Activated T-helper 17 cell treated with anti-CD3 and anti-CD28 coated beads, Interleukin-2, amount 50 U/mL, for 72 hours (primary cell): ENCODE measurements at regions not wholly inside any gene's neighbourhood (a gene's known extent, or its start where the extent isn't known, plus 50 kb on each side); places are given as distances from the start of the nearest gene placed in this dataset.

Experiments
- ATAC-seq: fragments of 150-1000 bp; cut with Tn5 transposase; replicated peaks from 2 replicates; pipeline ENCODE4 v1.10.0; 2021; ENCODE audit warnings: mild to moderate bottlenecking, moderate library complexity
- H3K27ac Mint-ChIP-seq: one replicate; pipeline ENCODE4 v1.8.0; 2022; ENCODE audit warnings: mixed read lengths
- H3K27me3 Mint-ChIP-seq: one replicate; pipeline ENCODE4 v1.8.0; 2022; ENCODE audit warnings: mixed read lengths
- H3K36me3 Mint-ChIP-seq: one replicate; pipeline ENCODE4 v1.8.0; 2022; ENCODE audit warnings: low read depth, mild to moderate bottlenecking, mixed read lengths
- H3K4me1 Mint-ChIP-seq: one replicate; pipeline ENCODE4 v1.8.0; 2022; ENCODE audit warnings: mixed read lengths
- H3K4me3 Mint-ChIP-seq: one replicate; pipeline ENCODE4 v1.8.0; 2022; ENCODE audit warnings: mild to moderate bottlenecking, mixed read lengths
- H3K9me3 Mint-ChIP-seq: one replicate; pipeline ENCODE4 v1.8.0; 2022; ENCODE audit warnings: mixed read lengths

DNA sequence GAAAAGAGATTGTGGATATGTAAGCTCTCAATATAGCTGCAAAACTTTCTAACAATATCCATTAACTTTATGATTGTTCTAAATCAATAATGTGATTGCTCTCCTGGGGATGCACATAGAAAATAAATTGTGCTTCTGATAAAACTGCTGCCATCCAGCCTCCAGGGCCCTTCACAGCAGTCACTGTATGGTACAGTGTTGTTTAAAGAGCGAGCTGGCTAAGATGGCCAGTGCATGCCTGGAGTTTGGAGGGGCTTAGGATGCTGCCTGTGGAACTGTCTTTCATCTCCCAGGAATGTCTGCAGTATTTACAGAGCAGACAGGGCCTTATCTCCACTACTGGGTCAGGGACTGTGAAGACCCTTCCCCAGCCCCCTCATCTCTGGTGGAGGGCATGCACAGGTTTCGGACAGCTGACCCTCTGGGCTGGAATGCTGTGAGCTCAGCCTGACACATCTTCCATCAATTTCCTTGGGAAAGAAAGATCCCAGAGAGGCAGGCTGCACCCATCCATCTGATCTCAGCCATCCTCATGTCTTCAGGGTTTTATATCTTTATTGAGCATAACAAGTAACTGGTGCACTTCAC, 137.0 kb downstream of the PLPP3 start:
- Mint-ChIP-seq H3K27ac (no peak overlapping the region), H3K36me3 (no peaks in the 10 kb centered on the region), H3K9me3 (no peaks in the 10 kb centered on the region), H3K27me3 (no peaks in the 10 kb centered on the region), H3K4me1 (no peaks in the 10 kb centered on the region), H3K4me3 (no peak overlapping the region)
- ATAC-seq: no peak

GRCh38 chr1:56441601-56442000, 137.8 kb downstream of the PLPP3 start:
- Mint-ChIP-seq H3K4me3 (no peak overlapping the region), H3K27me3 (no peaks in the 10 kb centered on the region), H3K36me3 (no peaks in the 10 kb centered on the region), H3K9me3 (no peaks in the 10 kb centered on the region), H3K27ac (no peak overlapping the region), H3K4me1 (no peaks in the 10 kb centered on the region)
- ATAC-seq: no peak

- Mint-ChIP-seq H3K4me1 (no peaks in the 10 kb centered on the region), H3K9me3 (no peaks in the 10 kb centered on the region), H3K36me3 (no peaks in the 10 kb centered on the region), H3K27me3 (no peaks in the 10 kb centered on the region), H3K4me3 (no peak overlapping the region), H3K27ac (no peak overlapping the region)
- ATAC-seq: no peak
Measured at GRCh38 chr1:56439610-56440264, 139.6 kb downstream of the PLPP3 start.

- Mint-ChIP-seq H3K27ac (no peak overlapping the region), H3K27me3 (peaks cover 5% of the 10 kb centered on the region), H3K9me3 (no peaks in the 10 kb centered on the region), H3K4me1 (no peaks in the 10 kb centered on the region), H3K4me3 (no peak overlapping the region), H3K36me3 (no peaks in the 10 kb centered on the region)
- no peak for ATAC-seq
Measured at GRCh38 chr1:56438901-56439551, 140.3 kb downstream of the PLPP3 start.

GRCh38 chr1:56437959-56438358, 141.4 kb downstream of the PLPP3 start:
- H3K4me1 Mint-ChIP-seq: no peaks in the 10 kb centered on the region
- no peak for ATAC-seq
- no peak overlapping the region for H3K4me3 Mint-ChIP-seq
- peaks cover 10% of the 10 kb centered on the region for H3K27me3 Mint-ChIP-seq
- no peak overlapping the region for H3K27ac Mint-ChIP-seq
- no peaks in the 10 kb centered on the region for H3K36me3 Mint-ChIP-seq
- H3K9me3 Mint-ChIP-seq: no peaks in the 10 kb centered on the region

DNA sequence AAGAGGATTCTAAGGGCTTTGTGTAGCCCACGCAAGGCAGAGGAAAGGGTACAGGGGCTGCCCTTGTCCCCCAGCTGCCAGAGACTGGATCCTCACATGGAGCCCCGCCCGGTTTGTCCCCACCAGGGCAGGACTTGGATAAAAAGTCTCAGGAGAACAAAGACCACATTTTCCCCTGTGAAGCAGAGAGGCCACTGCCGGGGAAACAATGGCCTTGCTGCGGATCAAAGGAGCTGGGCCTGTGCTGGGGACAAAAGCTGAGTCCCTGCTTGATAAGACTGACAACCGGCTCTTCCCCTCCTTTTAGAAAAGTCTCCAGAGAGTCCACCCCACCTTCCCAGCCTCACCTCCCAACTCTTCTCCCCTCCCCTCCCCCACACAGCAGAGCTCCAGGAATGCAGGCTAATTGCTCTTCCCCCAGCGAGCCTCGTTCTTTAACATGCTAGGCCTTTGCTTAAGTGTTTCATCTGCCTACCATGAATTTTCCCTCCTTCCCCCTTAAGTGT, 142.4 kb downstream of the PLPP3 start:
- no peaks in the 10 kb centered on the region for H3K4me1 Mint-ChIP-seq
- no peaks in the 10 kb centered on the region for H3K36me3 Mint-ChIP-seq
- no peak overlapping the region for H3K27ac Mint-ChIP-seq
- no peak for ATAC-seq
- H3K9me3 Mint-ChIP-seq: no peaks in the 10 kb centered on the region
- H3K4me3 Mint-ChIP-seq: no peak overlapping the region
- peaks cover 12% of the 10 kb centered on the region for H3K27me3 Mint-ChIP-seq

DNA sequence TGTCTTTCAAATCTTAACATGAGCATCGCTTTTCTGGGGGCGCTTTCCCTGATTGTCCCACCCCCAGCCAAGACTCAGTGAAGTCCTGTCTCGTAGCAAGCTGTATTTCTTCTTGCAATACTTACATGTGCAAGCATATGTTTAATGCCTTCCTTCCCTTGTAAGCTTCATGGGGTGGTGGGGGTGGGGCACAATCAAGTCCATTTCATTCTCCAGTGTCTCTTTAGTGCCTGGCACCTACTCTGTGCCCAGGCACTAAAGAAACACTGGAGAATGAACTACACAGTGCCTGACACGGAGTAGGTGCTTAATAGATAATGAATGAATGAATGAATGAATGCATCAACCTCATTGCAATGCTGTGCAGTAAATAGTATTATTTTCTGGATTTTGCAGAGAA, 143.1 kb downstream of the PLPP3 start:
- Mint-ChIP-seq H3K4me1 (no peaks in the 10 kb centered on the region), H3K27ac (no peak overlapping the region), H3K27me3 (peaks cover 12% of the 10 kb centered on the region), H3K9me3 (no peaks in the 10 kb centered on the region), H3K4me3 (no peak overlapping the region), H3K36me3 (no peaks in the 10 kb centered on the region)
- no peak for ATAC-seq

GRCh38 chr1:56435434-56436262, 143.7 kb downstream of the PLPP3 start:
- ATAC-seq: no peak
- H3K9me3 Mint-ChIP-seq: no peaks in the 10 kb centered on the region
- H3K36me3 Mint-ChIP-seq: no peaks in the 10 kb centered on the region
- peaks cover 12% of the 10 kb centered on the region for H3K27me3 Mint-ChIP-seq
- H3K4me1 Mint-ChIP-seq: no peaks in the 10 kb centered on the region
- no peak overlapping the region for H3K27ac Mint-ChIP-seq
- no peak overlapping the region for H3K4me3 Mint-ChIP-seq

DNA sequence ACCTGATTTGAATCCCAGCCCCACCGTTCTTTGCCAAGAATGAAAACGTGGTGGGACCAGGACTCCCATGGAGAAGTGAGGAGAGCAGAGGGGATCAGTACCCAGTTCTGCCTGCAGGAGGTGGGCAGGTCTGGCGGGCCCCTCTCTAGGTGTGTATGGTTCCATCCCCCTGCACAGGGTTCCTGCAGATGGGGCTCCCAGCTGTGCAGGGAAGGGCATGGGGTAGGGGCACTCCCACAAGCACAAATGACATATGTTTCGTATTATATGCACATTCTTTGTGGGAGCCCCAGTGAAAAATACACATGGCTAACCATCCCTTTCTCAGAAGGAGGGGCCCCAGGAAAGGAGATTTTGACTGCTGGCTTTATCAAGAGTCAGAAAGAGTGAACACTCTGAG, 144.6 kb downstream of the PLPP3 start:
- ATAC-seq: no peak
- H3K4me1 Mint-ChIP-seq: no peaks in the 10 kb centered on the region
- H3K36me3 Mint-ChIP-seq: no peaks in the 10 kb centered on the region
- H3K27me3 Mint-ChIP-seq: peaks cover 12% of the 10 kb centered on the region
- H3K4me3 Mint-ChIP-seq: no peak overlapping the region
- H3K27ac Mint-ChIP-seq: no peak overlapping the region
- H3K9me3 Mint-ChIP-seq: no peaks in the 10 kb centered on the region

DNA sequence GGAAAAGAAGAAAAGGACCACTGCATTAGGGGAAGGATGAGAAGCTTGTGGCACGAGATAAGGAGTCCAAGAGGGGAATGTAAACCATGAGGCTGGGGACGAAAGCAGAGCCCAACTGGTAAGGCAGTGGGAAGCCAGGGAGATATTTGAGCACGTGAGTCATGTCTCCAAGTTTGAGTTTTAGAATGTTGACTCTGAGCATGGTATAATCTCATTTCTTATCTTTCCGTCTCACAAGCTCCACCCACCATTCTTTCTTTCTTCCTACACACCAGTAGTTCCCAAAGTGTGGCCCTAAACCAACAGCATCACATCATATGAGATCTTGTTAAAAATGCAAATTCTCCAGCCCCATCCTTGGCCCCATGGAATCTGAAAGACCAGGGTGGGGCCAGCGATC, 145.3 kb downstream of the PLPP3 start:
- Mint-ChIP-seq H3K36me3 (no peaks in the 10 kb centered on the region), H3K9me3 (no peaks in the 10 kb centered on the region), H3K4me1 (no peaks in the 10 kb centered on the region), H3K27ac (no peak overlapping the region), H3K27me3 (peaks cover 12% of the 10 kb centered on the region), H3K4me3 (no peak overlapping the region)
- ATAC-seq: no peak

- Mint-ChIP-seq H3K9me3 (no peaks in the 10 kb centered on the region), H3K27ac (no peak overlapping the region), H3K4me1 (no peaks in the 10 kb centered on the region), H3K36me3 (no peaks in the 10 kb centered on the region), H3K27me3 (peaks cover 12% of the 10 kb centered on the region), H3K4me3 (no peak overlapping the region)
- no peak for ATAC-seq
Measured at GRCh38 chr1:56433056-56433577, 146.2 kb downstream of the PLPP3 start.

GRCh38 chr1:56432166-56432971, 147.0 kb downstream of the PLPP3 start:
- Mint-ChIP-seq H3K9me3 (no peaks in the 10 kb centered on the region), H3K27me3 (peaks cover 12% of the 10 kb centered on the region), H3K27ac (no peak overlapping the region), H3K4me3 (no peak overlapping the region), H3K4me1 (no peaks in the 10 kb centered on the region), H3K36me3 (no peaks in the 10 kb centered on the region)
- no peak for ATAC-seq

DNA sequence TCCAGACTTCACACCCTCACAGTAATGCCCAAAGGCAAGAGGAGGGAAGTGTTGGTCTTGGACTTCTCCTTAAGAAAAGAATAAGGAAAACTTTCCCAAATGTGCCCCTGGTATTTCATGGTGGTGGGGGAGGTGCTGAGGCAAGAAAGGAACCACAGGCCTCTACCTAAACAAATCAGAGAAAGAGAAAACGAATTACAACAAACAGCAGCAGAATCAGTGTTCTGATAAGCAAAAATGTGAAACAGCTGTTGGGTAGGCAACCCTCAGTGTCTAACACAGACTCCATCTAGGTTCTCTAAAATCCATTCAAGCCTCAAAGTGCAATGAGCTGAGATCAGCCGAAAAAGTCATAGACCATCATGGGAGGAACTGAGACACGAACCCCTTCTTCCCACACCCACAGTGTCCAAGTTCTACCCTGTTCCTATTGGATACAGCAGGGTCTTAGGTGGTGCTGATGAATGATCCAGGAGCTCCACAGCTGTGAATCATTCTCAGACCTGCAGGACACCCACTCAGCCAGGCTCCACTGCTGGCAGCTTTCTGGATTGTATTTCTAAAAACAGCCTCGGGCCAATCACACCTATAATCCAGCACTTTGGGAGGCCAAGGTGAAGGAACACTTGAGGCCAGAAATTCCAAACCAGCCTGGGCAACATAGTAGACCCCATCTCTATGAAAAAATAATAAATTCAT, 149.1 kb downstream of the PLPP3 start:
- no peaks in the 10 kb centered on the region for H3K9me3 Mint-ChIP-seq
- no peak for ATAC-seq
- no peak overlapping the region for H3K27ac Mint-ChIP-seq
- H3K27me3 Mint-ChIP-seq: peaks cover 12% of the 10 kb centered on the region
- H3K4me1 Mint-ChIP-seq: no peaks in the 10 kb centered on the region
- H3K36me3 Mint-ChIP-seq: no peaks in the 10 kb centered on the region
- no peak overlapping the region for H3K4me3 Mint-ChIP-seq
